ENCODE measurements at regions not wholly inside any gene's neighbourhood (a gene's known extent, or its start where the extent isn't known, plus 50 kb on each side); places are given as distances from the start of the nearest gene placed in this dataset.

DNA sequence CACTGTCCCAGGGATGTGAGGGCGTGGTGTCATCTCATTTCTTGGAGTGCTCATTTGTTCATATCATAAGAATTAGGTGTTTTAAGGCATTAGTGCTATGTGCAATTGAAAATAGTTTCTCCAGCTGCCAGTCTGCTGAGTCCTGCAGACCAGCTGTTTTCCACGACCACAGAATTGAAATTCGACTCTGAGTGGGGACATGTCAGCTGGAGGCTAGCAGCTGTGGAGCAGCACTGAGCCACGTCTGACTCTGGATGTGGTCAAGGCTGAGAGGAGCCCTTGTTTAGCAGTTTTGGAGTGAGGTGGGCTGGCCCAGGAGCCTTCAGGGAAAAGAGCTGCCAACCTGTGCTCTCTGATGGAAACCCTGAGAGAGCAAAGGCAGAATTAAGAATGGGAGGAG, 156.3 kb upstream of the GRB10 start:
- H3K4me1 Mint-ChIP-seq (ENCODE audit: unreplicated experiment) = no peaks in the 10 kb centered on the region
- no peak overlapping the region for H3K27ac Mint-ChIP-seq
- TF ChIP-seq, protein P1, sequence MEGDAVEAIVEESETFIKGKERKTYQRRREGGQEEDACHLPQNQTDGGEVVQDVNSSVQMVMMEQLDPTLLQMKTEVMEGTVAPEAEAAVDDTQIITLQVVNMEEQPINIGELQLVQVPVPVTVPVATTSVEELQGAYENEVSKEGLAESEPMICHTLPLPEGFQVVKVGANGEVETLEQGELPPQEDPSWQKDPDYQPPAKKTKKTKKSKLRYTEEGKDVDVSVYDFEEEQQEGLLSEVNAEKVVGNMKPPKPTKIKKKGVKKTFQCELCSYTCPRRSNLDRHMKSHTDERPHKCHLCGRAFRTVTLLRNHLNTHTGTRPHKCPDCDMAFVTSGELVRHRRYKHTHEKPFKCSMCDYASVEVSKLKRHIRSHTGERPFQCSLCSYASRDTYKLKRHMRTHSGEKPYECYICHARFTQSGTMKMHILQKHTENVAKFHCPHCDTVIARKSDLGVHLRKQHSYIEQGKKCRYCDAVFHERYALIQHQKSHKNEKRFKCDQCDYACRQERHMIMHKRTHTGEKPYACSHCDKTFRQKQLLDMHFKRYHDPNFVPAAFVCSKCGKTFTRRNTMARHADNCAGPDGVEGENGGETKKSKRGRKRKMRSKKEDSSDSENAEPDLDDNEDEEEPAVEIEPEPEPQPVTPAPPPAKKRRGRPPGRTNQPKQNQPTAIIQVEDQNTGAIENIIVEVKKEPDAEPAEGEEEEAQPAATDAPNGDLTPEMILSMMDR (conservative IDR thresholded peaks at IDR 0.05) = no peak
- DNase-seq (ENCODE audit: extremely low spot score, unreplicated experiment) = no peak
- no peaks in the 10 kb centered on the region for H3K9me3 Mint-ChIP-seq
- no peak overlapping the region for H3K4me3 Mint-ChIP-seq
- H3K36me3 Mint-ChIP-seq = no peaks in the 10 kb centered on the region
- no peaks in the 10 kb centered on the region for H3K27me3 Mint-ChIP-seq

DNA sequence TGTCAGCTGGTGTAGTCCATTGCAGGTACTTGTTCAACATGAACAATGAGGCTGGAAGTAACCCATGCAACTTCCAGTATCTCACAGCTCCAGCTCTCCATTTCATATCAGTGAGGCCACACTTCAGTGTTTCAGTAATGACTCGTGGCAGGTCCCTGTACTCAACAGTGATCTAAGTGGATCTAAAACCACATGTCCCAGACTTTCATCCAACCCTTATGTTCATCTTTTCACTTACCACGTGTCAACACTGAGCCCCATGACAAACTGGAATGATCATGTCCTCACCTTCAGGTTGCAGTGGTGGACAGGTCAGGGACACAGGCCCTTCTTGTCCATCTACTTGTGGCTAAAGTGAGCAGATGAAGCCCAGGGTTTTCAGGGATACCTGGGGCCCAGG, 155.0 kb upstream of the GRB10 start:
- no peaks in the 10 kb centered on the region for H3K36me3 Mint-ChIP-seq
- no peak for DNase-seq (ENCODE audit: extremely low spot score, unreplicated experiment)
- no peaks in the 10 kb centered on the region for H3K27me3 Mint-ChIP-seq
- no peak overlapping the region for H3K4me3 Mint-ChIP-seq
- H3K4me1 Mint-ChIP-seq (ENCODE audit: unreplicated experiment) = no peaks in the 10 kb centered on the region
- no peak overlapping the region for H3K27ac Mint-ChIP-seq
- TF ChIP-seq, protein P1 (conservative IDR thresholded peaks at IDR 0.05) = no peak
- no peaks in the 10 kb centered on the region for H3K9me3 Mint-ChIP-seq

DNA sequence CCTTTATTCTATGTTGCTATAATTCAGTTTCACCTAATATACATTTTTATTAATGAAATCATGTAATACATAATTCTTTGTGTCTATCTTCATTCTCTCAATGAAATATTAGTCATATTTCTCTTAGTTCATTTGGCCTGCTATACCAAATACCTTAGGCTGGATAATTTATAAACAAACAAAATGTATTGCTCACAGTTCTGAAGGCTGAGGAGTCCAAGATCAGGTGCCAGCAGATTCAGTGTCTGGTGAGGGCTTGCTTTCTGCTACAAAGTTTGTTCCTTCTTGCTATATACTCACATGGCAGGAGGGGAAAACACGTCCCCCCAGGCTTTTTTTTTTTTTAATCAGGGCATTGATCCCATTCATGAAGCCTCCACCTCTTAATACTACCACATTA, 143.4 kb upstream of the GRB10 start:
- Mint-ChIP-seq H3K9me3 (no peaks in the 10 kb centered on the region), H3K27me3 (no peaks in the 10 kb centered on the region), H3K4me1 (ENCODE audit: unreplicated experiment) (no peaks in the 10 kb centered on the region), H3K27ac (no peak overlapping the region), H3K36me3 (no peaks in the 10 kb centered on the region), H3K4me3 (no peak overlapping the region)
- DNase-seq (ENCODE audit: extremely low spot score, unreplicated experiment) = no peak
- TF ChIP-seq, protein P1 (conservative IDR thresholded peaks at IDR 0.05) = no peak

DNA sequence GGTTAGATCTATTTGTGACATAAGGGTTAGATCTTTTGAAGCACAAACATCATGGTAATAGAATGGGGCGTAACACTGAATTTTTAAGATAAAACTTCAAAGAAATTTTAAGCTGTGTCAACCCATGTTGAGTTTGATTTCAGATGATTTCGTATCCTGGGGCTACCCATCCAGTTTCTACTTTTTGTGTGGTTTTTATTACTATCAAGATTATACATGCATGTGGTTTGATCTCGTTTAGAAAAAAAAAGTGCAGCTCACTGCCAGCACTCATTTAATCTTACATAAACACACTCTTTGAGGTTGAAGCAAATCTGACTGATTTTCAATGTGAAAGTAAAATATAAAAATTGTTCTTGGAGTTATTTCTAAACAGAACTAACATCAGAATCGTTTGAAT, 140.8 kb upstream of the GRB10 start:
- Mint-ChIP-seq H3K4me1 (ENCODE audit: unreplicated experiment) (no peaks in the 10 kb centered on the region), H3K27me3 (no peaks in the 10 kb centered on the region), H3K36me3 (no peaks in the 10 kb centered on the region), H3K27ac (no peak overlapping the region), H3K9me3 (no peaks in the 10 kb centered on the region), H3K4me3 (no peak overlapping the region)
- TF ChIP-seq, protein P1 (conservative IDR thresholded peaks at IDR 0.05) = no peak
- DNase-seq (ENCODE audit: extremely low spot score, unreplicated experiment) = no peak

DNA sequence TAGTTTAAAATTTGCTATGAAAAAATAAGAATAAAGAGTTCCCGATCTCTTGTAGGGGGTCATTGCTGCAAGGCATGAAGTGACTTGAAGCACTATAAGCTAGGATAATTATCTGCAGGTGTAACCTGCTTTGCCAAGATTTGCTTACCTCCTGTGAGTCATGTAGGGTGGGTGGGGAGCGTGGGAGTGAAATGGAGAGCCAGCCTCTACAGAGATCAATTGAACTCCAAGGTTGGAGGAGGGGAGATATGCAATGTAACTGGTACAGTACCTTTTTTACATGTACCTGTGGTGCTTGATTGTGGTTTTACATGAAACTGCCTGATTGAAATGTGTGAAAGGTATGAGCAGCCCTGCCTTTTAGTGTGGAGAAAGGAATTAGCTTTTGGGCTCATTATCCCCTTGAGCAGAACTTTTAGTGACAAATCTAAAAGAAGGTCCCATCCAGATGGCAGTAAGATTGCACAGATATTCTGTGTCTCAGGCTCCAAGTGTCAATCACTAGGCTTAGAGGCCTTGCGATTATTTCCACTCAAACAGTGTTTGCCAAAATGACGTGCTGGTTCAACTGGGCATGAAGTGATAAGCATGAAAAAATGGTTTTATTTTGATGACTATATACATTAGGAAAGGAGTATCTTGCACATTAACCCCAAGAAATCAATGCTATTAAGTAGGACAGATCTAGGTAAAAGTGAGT, 138.6 kb upstream of the GRB10 start:
- Mint-ChIP-seq H3K4me3 (no peak overlapping the region), H3K36me3 (no peaks in the 10 kb centered on the region), H3K27ac (no peak overlapping the region), H3K9me3 (no peaks in the 10 kb centered on the region), H3K4me1 (ENCODE audit: unreplicated experiment) (no peaks in the 10 kb centered on the region), H3K27me3 (no peaks in the 10 kb centered on the region)
- DNase-seq (ENCODE audit: extremely low spot score, unreplicated experiment) = no peak
- TF ChIP-seq, protein P1 (conservative IDR thresholded peaks at IDR 0.05) = no peak
